ENCODE measurements at regions not wholly inside any gene's neighbourhood (a gene's known extent, or its start where the extent isn't known, plus 50 kb on each side); places are given as distances from the start of the nearest gene placed in this dataset.

- Histone ChIP-seq H2AFZ (ENCODE audit: control insufficient read depth, low read length) (no peak overlapping the region), H3K27me3 (ENCODE audit: control insufficient read depth, extremely low read depth, insufficient read depth, low read length) (no peaks in the 10 kb centered on the region), H3K9me3 (ENCODE audit: control insufficient read depth, low read depth, low read length) (no peaks in the 10 kb centered on the region), H3K4me2 (ENCODE audit: control insufficient read depth, extremely low read depth, insufficient read depth, low read depth, low read length) (no peak overlapping the region), H3K4me3 (ENCODE audit: control insufficient read depth in 2 of 3, extremely low read depth in 1 of 3, insufficient read depth in 2 of 3, low read depth in 1 of 3, low read length in 3 of 3) (no peak overlapping the region), H3K9me1 (ENCODE audit: control insufficient read depth, extremely low read depth, insufficient read depth, low read length) (no peaks in the 10 kb centered on the region), H4K20me1 (ENCODE audit: control insufficient read depth, extremely low read depth, insufficient read depth, low read length) (no peaks in the 10 kb centered on the region), H3K27ac (ENCODE audit: control insufficient read depth, insufficient read depth, low read length) (no peak overlapping the region), H3K4me1 (ENCODE audit: control insufficient read depth, extremely low read depth, insufficient read depth, low read length) (peaks cover 13% of the 10 kb centered on the region), H3K9ac (ENCODE audit: control insufficient read depth, extremely low read depth, insufficient read depth, low read length) (no peak overlapping the region), H3K36me3 (ENCODE audit: control insufficient read depth in 2 of 2, extremely low read depth in 1 of 2, insufficient read depth in 2 of 2, low read length in 2 of 2) (no peaks in the 10 kb centered on the region), H3K79me2 (ENCODE audit: control insufficient read depth, insufficient read depth, low read length) (no peaks in the 10 kb centered on the region)
- DNase-seq (ENCODE audit: low read depth, low spot score) (no peak), FAIRE-seq (no peak)
- no peak for TF ChIP-seq EZH2 (IDR thresholded peaks at IDR 0.05; ENCODE audit: low read length)
- TF ChIP-seq CTCF (optimal IDR thresholded peaks at IDR 0.05 in 1 of 3, IDR thresholded peaks at IDR 0.05 in 1 of 3, conservative IDR thresholded peaks at IDR 0.05 in 1 of 3; ENCODE audit: extremely low read depth in 1 of 3, insufficient read depth in 2 of 3, low read length in 3 of 3): no peak
- dilution Hi-C loops (cut with MboI; ENCODE audit: extremely low pct_ligation_motif_present, low sequenced_read_pairs): no loop called here
Observed at GRCh38 chr11:92475316-92475715, 250.7 kb downstream of the FAT3 start.

GRCh38 chr11:92475819-92476218 lies 251.2 kb downstream of the FAT3 start:
- dilution Hi-C loops (cut with MboI; ENCODE audit: extremely low pct_ligation_motif_present, low sequenced_read_pairs): no loop called here
- Histone ChIP-seq H3K4me1 (ENCODE audit: control insufficient read depth, extremely low read depth, insufficient read depth, low read length) (peaks cover 13% of the 10 kb centered on the region), H3K79me2 (ENCODE audit: control insufficient read depth, insufficient read depth, low read length) (no peaks in the 10 kb centered on the region), H3K9me1 (ENCODE audit: control insufficient read depth, extremely low read depth, insufficient read depth, low read length) (no peaks in the 10 kb centered on the region), H3K27me3 (ENCODE audit: control insufficient read depth, extremely low read depth, insufficient read depth, low read length) (no peaks in the 10 kb centered on the region), H3K4me2 (ENCODE audit: control insufficient read depth, extremely low read depth, insufficient read depth, low read depth, low read length) (no peak overlapping the region), H2AFZ (ENCODE audit: control insufficient read depth, low read length) (no peak overlapping the region), H3K4me3 (ENCODE audit: control insufficient read depth in 2 of 3, extremely low read depth in 1 of 3, insufficient read depth in 2 of 3, low read depth in 1 of 3, low read length in 3 of 3) (no peak overlapping the region), H3K9ac (ENCODE audit: control insufficient read depth, extremely low read depth, insufficient read depth, low read length) (no peak overlapping the region), H3K27ac (ENCODE audit: control insufficient read depth, insufficient read depth, low read length) (no peak overlapping the region), H4K20me1 (ENCODE audit: control insufficient read depth, extremely low read depth, insufficient read depth, low read length) (no peaks in the 10 kb centered on the region), H3K36me3 (ENCODE audit: control insufficient read depth in 2 of 2, extremely low read depth in 1 of 2, insufficient read depth in 2 of 2, low read length in 2 of 2) (no peaks in the 10 kb centered on the region), H3K9me3 (ENCODE audit: control insufficient read depth, low read depth, low read length) (no peaks in the 10 kb centered on the region)
- no peak for TF ChIP-seq EZH2 (IDR thresholded peaks at IDR 0.05; ENCODE audit: low read length)
- TF ChIP-seq CTCF (optimal IDR thresholded peaks at IDR 0.05 in 1 of 3, IDR thresholded peaks at IDR 0.05 in 1 of 3, conservative IDR thresholded peaks at IDR 0.05 in 1 of 3; ENCODE audit: extremely low read depth in 1 of 3, insufficient read depth in 2 of 3, low read length in 3 of 3): no peak
- FAIRE-seq (no peak), DNase-seq (ENCODE audit: low read depth, low spot score) (no peak)

Measured in keratinocyte (primary cell).